ENCODE measurements at regions not wholly inside any gene's neighbourhood (a gene's known extent, or its start where the extent isn't known, plus 50 kb on each side); places are given as distances from the start of the nearest gene placed in this dataset.

- no peak for TF ChIP-seq CHD7 (IDR thresholded peaks at IDR 0.05; ENCODE audit: insufficient replicate concordance, low read length)
- TF ChIP-seq RBBP5 (IDR thresholded peaks at IDR 0.05; ENCODE audit: borderline replicate concordance, low read depth, low read length), result no peak
- no peak for TF ChIP-seq POLR2A (IDR thresholded peaks at IDR 0.05; ENCODE audit: control extremely low read depth in 1 of 2, low read depth in 2 of 2, low read length in 2 of 2)
- no peak for TF ChIP-seq EP300 (IDR thresholded peaks at IDR 0.05; ENCODE audit: borderline replicate concordance in 1 of 2, low read depth in 2 of 2, low read length in 2 of 2)
- no peak for TF ChIP-seq ATF3 (IDR thresholded peaks at IDR 0.05; ENCODE audit: insufficient read depth, low read depth, low read length)
- no peak for TF ChIP-seq CHD2 (IDR thresholded peaks at IDR 0.05; ENCODE audit: low read length)
- no peak for TF ChIP-seq SP1 (IDR thresholded peaks at IDR 0.05; ENCODE audit: low read depth, low read length)
- TF ChIP-seq SIN3A (conservative IDR thresholded peaks at IDR 0.05 in 1 of 2, IDR thresholded peaks at IDR 0.05 in 1 of 2; ENCODE audit: low read depth in 1 of 2, low read length in 2 of 2), result no peak
- no peak for TF ChIP-seq HDAC6 (IDR thresholded peaks at IDR 0.05; ENCODE audit: low read depth, low read length)
These were observed 200.5 kb downstream of the HINT1 start (continued) for GRCh38 chr5:130964231-130965202.

Data from H1 (cell line).